K562 (cell line): ENCODE measurements at regions not wholly inside any gene's neighbourhood (a gene's known extent, or its start where the extent isn't known, plus 50 kb on each side); places are given as distances from the start of the nearest gene placed in this dataset.

Experiments
- ATAC-seq: fragments of 200-7000 bp; cut with Tn5 transposase; 3 replicates; pipeline ENCODE4 v1.9.1; 2020; ENCODE audit warnings: moderate library complexity
- BruUV-seq: library from RNA; stranded (reverse); fragments of 400-500 nt; replicated peaks from 2 replicates; lab custom pipeline; 2021; lab: Mats Ljungman, UMichigan
- CTCF ChIA-PET: fragments of 300-600 bp; formaldehyde crosslinking; extraction: SDS; loops from one replicate; lab custom pipeline; 2021; ENCODE audit warnings: low intra/inter-chr PET ratio; lab: Yijun Ruan, JAX
- POLR2A ChIA-PET: fragments of 300-600, 350-650 bp; sonication (Branson Sonifier 250); formaldehyde crosslinking; extraction: SDS; loops from one replicate; lab custom pipeline; 2021; ENCODE audit warnings: antibody characterized with exemption, inconsistent platforms; lab: Yijun Ruan, JAX
- DNase-seq, 4 experiments: peaks; one replicate each; pipeline versions ENCODE4 v3.0.0 to v3.0.0-alpha.2; 2011 to 2018; ENCODE audit warnings: low spot score in 3 of 4, mixed read lengths in 3 of 4; ENCODE audit errors: extremely low read depth in 1 of 4
- FAIRE-seq: peaks from 2 replicates; lab custom pipeline; 2011; peaks lifted over from hg19 to GRCh38; lab: Jason Lieb, UNC
- H2AFZ ChIP-seq: 2 replicates; pipeline ENCODE4 v1.6.0; 2011; ENCODE audit warnings: low read depth, low read length, control low read depth, inconsistent platforms
- H3K27ac ChIP-seq: fragments of 200-600 bp; 3 replicates; pipeline ENCODE4 v1.8.0; 2011; ENCODE audit warnings: low read depth, mild to moderate bottlenecking, control low read depth, inconsistent platforms, low read length, moderate library complexity, mixed read lengths; ENCODE audit errors: extremely low read depth
- H3K27me3 ChIP-seq, 2 experiments: fragments of 300-600 bp in 1 of 2; 2 replicates in 1 of 2; 3 replicates in 1 of 2; pipeline versions ENCODE4 v1.6.0 to v1.8.0; 2011; ENCODE audit warnings: inconsistent platforms in 2 of 2, low read length in 2 of 2, mild to moderate bottlenecking in 1 of 2, mixed read lengths in 1 of 2, moderate library complexity in 1 of 2; ENCODE audit not compliant: control insufficient read depth in 2 of 2, insufficient read depth in 2 of 2
- H3K36me3 ChIP-seq: fragments of 300-600 bp; 3 replicates; pipeline ENCODE4 v1.8.0; 2011; ENCODE audit warnings: mild to moderate bottlenecking, low read length, inconsistent platforms; ENCODE audit not compliant: control insufficient read depth, insufficient read depth
- H3K4me1 ChIP-seq, 2 experiments: fragments of 200-600 bp in 1 of 2; replicated peaks in 1 of 2; 2 replicates in 1 of 2; 3 replicates in 1 of 2; pipeline versions ENCODE4 v1.5.1 to v1.8.0; 2011; ENCODE audit warnings: inconsistent platforms in 2 of 2, low read length in 2 of 2, mild to moderate bottlenecking in 1 of 2, mixed read lengths in 1 of 2, moderate library complexity in 1 of 2; ENCODE audit not compliant: control insufficient read depth in 2 of 2, insufficient read depth in 2 of 2
- H3K4me2 ChIP-seq: 2 replicates; pipeline ENCODE4 v1.6.1; 2011; ENCODE audit warnings: low read length, control low read depth, inconsistent platforms, mixed read lengths; ENCODE audit not compliant: insufficient read depth
- H3K4me3 ChIP-seq: fragments of 200-600 bp; sonication (generic), shearing (Covaris generic); 2 replicates; pipeline ENCODE4 v1.5.1; 2016; ENCODE audit warnings: control low read depth, inconsistent platforms
- H3K79me2 ChIP-seq: fragments of 200-600 bp; 3 replicates; pipeline ENCODE4 v1.8.0; 2011; ENCODE audit warnings: low read length, inconsistent platforms; ENCODE audit not compliant: control insufficient read depth, insufficient read depth
- H3K9ac ChIP-seq, 2 experiments: 2 replicates each; pipeline versions ENCODE4 v1.6.0 to v1.6.1; 2011; ENCODE audit warnings: low read depth in 2 of 2, low read length in 2 of 2, control low read depth in 1 of 2, inconsistent platforms in 1 of 2, mild to moderate bottlenecking in 1 of 2, mixed read lengths in 1 of 2; ENCODE audit not compliant: insufficient read depth in 1 of 2
- H3K9me1 ChIP-seq: one replicate; pipeline ENCODE4 v1.6.0; 2011; ENCODE audit warnings: inconsistent platforms, mild to moderate bottlenecking, low read length, moderate library complexity; ENCODE audit not compliant: control insufficient read depth, insufficient read depth
- H3K9me3 ChIP-seq: replicated peaks from 2 replicates; pipeline ENCODE4 v1.5.1; 2011; ENCODE audit warnings: low read depth, low read length, inconsistent platforms; ENCODE audit not compliant: control insufficient read depth, insufficient read depth
- H4K20me1 ChIP-seq: replicated peaks from 2 replicates; pipeline ENCODE4 v1.6.1; 2011; ENCODE audit warnings: low read length, inconsistent platforms, mixed read lengths; ENCODE audit not compliant: control insufficient read depth, insufficient read depth
- DIDO1 ChIP-seq: fragments of 450-650 bp; IDR thresholded peaks from 2 replicates; pipeline ENCODE4 v1.6.1; 2016; ENCODE audit warnings: low read depth, missing biosample characterization, missing genetic modification characterization
- FOXK1 ChIP-seq: sonication (generic); formaldehyde crosslinking; IDR thresholded peaks from 2 replicates; pipeline ENCODE4 v1.8.0; 2022; ENCODE audit warnings: missing genetic modification reagents, mild to moderate bottlenecking, borderline replicate concordance
- ILK ChIP-seq: fragments of 450-650 bp; IDR thresholded peaks from 2 replicates; pipeline ENCODE4 v1.6.1; 2016; ENCODE audit warnings: missing genetic modification characterization, low read depth, mild to moderate bottlenecking, missing compliant biosample characterization, moderate library complexity, borderline replicate concordance
- POU5F1 ChIP-seq: fragments of 150-350 bp; IDR thresholded peaks from 2 replicates; pipeline ENCODE4 v1.6.1; 2014; ENCODE audit warnings: borderline replicate concordance, low read length, low read depth, mild to moderate bottlenecking; ENCODE audit not compliant: partially characterized antibody
- SAFB2 ChIP-seq: fragments of 200-400 bp; formaldehyde crosslinking; IDR thresholded peaks from 2 replicates; pipeline ENCODE4 v1.6.1; 2018; ENCODE audit warnings: borderline replicate concordance, low read length, low read depth, moderate library complexity; ENCODE audit not compliant: severe bottlenecking
- ZBTB2 ChIP-seq: fragments of 450-650 bp; IDR thresholded peaks from 2 replicates; pipeline ENCODE4 v1.6.1; 2016; ENCODE audit warnings: antibody characterized with exemption
- ZBTB33 ChIP-seq: sonication (generic); formaldehyde crosslinking; IDR thresholded peaks from 2 replicates; pipeline ENCODE4 v1.8.1; 2023; ENCODE audit warnings: mild to moderate bottlenecking, missing genetic modification reagents
- ZNF12 ChIP-seq: sonication (generic); formaldehyde crosslinking; IDR thresholded peaks from 2 replicates; pipeline ENCODE4 v1.4.0; 2020; ENCODE audit warnings: mild to moderate bottlenecking, missing genetic modification reagents
- WGBS: fragments of 100-300 bp; shearing (Covaris generic); methylation state at CpG from one replicate; pipeline ENCODE4 v1.1.6; 2016; ENCODE audit warnings: low coverage, mixed read lengths; ENCODE audit not compliant: insufficient coverage; ENCODE audit errors: missing lambda C conversion rate; 5-methylcytosine and 5-hydroxymethylcytosine counted together
- in situ Hi-C: fragments of 300-500 bp; cut with MboI; formaldehyde crosslinking; loops from 4 replicates; pipeline ENCODE4 v1.15.0; 2018; ENCODE audit warnings: inconsistent platforms, mixed read lengths
- intact Hi-C: fragments of 100-400 bp; cut with micrococcal nuclease; formaldehyde crosslinking; loops from 2 replicates; pipeline ENCODE4 v1.14.2; 2022
- TF ChIP-seq, protein P1 (sequence below): IDR thresholded peaks from 3 replicates; pipeline ENCODE4 v1.6.1; 2011; ENCODE audit warnings: borderline replicate concordance, mild to moderate bottlenecking, moderate library complexity; ENCODE audit not compliant: insufficient read length; ENCODE audit errors: extremely low read depth

DNA sequence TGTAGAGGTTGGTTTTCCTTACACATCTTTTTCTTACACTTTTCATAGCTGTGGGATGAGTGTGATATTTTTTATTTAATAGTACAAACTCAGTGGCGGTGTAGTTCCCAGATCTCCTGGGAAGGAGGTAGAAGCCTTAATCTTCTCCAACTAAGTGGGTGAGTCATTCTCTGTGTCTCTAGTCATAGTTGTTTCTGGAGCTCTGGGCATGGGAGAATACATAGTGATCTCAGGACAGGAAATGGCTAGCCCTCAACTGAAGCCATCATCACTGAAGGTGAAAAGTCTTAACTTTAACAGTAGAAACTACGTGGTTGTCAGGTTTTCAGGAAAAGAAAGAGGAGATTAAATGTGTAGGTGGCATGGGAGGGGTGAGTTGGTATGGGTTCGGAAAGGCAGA is 319.4 kb upstream of the FZD8 start:
- Histone ChIP-seq H3K9me1 (no peaks in the 10 kb centered on the region), H3K4me3 (no peak overlapping the region), H3K27ac (no peak overlapping the region), H3K27me3 (no peaks in the 10 kb centered on the region), H3K9me3 (no peaks in the 10 kb centered on the region), H2AFZ (no peak overlapping the region), H3K79me2 (no peaks in the 10 kb centered on the region), H3K9ac (no peak overlapping the region), H3K36me3 (no peaks in the 10 kb centered on the region), H3K4me1 (no peaks in the 10 kb centered on the region), H4K20me1 (no peaks in the 10 kb centered on the region), H3K4me2 (no peak overlapping the region)
- FAIRE-seq (no peak), DNase-seq (no peak), ATAC-seq (no peak)
- intact Hi-C loops: no loop called here
- BruUV-seq: no TSS peak
- in situ Hi-C loops: no loop called here
- ChIA-PET POLR2A (no interaction called here), CTCF (no interaction called here)
- TF ChIP-seq ZBTB33 (CRISPR knock-in tag) (no peak), DIDO1 (no peak), FOXK1 (CRISPR knock-in tag) (no peak), SAFB2 (no peak), ZBTB2 (no peak), ZNF12 (CRISPR knock-in tag) (no peak), ILK (no peak), POU5F1 (no peak)
- TF ChIP-seq, protein P1, sequence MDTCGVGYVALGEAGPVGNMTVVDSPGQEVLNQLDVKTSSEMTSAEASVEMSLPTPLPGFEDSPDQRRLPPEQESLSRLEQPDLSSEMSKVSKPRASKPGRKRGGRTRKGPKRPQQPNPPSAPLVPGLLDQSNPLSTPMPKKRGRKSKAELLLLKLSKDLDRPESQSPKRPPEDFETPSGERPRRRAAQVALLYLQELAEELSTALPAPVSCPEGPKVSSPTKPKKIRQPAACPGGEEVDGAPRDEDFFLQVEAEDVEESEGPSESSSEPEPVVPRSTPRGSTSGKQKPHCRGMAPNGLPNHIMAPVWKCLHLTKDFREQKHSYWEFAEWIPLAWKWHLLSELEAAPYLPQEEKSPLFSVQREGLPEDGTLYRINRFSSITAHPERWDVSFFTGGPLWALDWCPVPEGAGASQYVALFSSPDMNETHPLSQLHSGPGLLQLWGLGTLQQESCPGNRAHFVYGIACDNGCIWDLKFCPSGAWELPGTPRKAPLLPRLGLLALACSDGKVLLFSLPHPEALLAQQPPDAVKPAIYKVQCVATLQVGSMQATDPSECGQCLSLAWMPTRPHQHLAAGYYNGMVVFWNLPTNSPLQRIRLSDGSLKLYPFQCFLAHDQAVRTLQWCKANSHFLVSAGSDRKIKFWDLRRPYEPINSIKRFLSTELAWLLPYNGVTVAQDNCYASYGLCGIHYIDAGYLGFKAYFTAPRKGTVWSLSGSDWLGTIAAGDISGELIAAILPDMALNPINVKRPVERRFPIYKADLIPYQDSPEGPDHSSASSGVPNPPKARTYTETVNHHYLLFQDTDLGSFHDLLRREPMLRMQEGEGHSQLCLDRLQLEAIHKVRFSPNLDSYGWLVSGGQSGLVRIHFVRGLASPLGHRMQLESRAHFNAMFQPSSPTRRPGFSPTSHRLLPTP: no peak
- WGBS: 0% methylated on average over 3 of the region's 3 CpGs
